K562 (cell line): ENCODE measurements at regions not wholly inside any gene's neighbourhood (a gene's known extent, or its start where the extent isn't known, plus 50 kb on each side); places are given as distances from the start of the nearest gene placed in this dataset.
A peak's percentile ranks its signal among the peaks of the same experiment; 100 is the strongest.

Experiments used
- CAMTA2 ChIP-seq: fragments of 250-450 bp; sonication (Bioruptor Pico); conservative IDR thresholded peaks from 2 replicates; pipeline ENCODE4 v1.5.1; 2022
- CHCHD3 ChIP-seq: fragments of 250-450 bp; sonication (Bioruptor Pico); IDR thresholded peaks from 2 replicates; pipeline ENCODE4 v2.1.2; 2022; ENCODE audit warnings: mild to moderate bottlenecking
- CXXC5 ChIP-seq: fragments of 250-450 bp; sonication (Bioruptor Pico); IDR thresholded peaks from 2 replicates; pipeline ENCODE4 v1.8.0; 2022; ENCODE audit warnings: inconsistent platforms, mild to moderate bottlenecking, moderate library complexity
- HDAC1 ChIP-seq, 2 experiments: fragments of 450-650 bp; IDR thresholded peaks; 2 replicates each; pipeline ENCODE4 v1.6.1; 2016 to 2017; ENCODE audit warnings: inconsistent platforms in 1 of 2, mild to moderate bottlenecking in 1 of 2, moderate library complexity in 1 of 2
- IRF9 ChIP-seq: fragments of 450-650 bp; IDR thresholded peaks from 2 replicates; pipeline ENCODE4 v1.6.1; 2016; ENCODE audit warnings: missing biosample characterization, missing genetic modification characterization
- KLF1 ChIP-seq: fragments of 450-650 bp; IDR thresholded peaks from 2 replicates; pipeline ENCODE4 v1.6.1; 2016; ENCODE audit warnings: missing genetic modification characterization, missing compliant biosample characterization
- NKRF ChIP-seq: fragments of 450-650 bp; IDR thresholded peaks from 2 replicates; pipeline ENCODE4 v1.6.1; 2016; ENCODE audit warnings: borderline replicate concordance
- PHB ChIP-seq: fragments of 250-450 bp; sonication (Bioruptor Pico); IDR thresholded peaks from 2 replicates; pipeline ENCODE4 v1.5.0; 2021
- PHF8 ChIP-seq: fragments of 200-600 bp; sonication (generic); IDR thresholded peaks from 2 replicates; pipeline ENCODE4 v1.6.1; 2012; ENCODE audit warnings: mixed run types, mild to moderate bottlenecking, inconsistent platforms, low read length, moderate library complexity, borderline replicate concordance
- RFX5 ChIP-seq: IDR thresholded peaks from 2 replicates; pipeline ENCODE4 v1.6.1; 2011; ENCODE audit warnings: low read depth, mild to moderate bottlenecking, improper control_type of control experiment, low read length
- SNAPC5 ChIP-seq: fragments of 250-450 bp; sonication (Bioruptor Pico); IDR thresholded peaks from 2 replicates; pipeline ENCODE4 v1.8.0; 2021; ENCODE audit warnings: moderate library complexity, mild to moderate bottlenecking, inconsistent platforms
- TAF9B ChIP-seq: fragments of 450-650 bp; IDR thresholded peaks from 2 replicates; pipeline ENCODE4 v1.6.1; 2018; ENCODE audit warnings: mild to moderate bottlenecking; ENCODE audit not compliant: partially characterized antibody
- TEAD1 ChIP-seq, 2 experiments: fragments of 450-650 bp in 1 of 2; sonication (generic) in 1 of 2; formaldehyde crosslinking; IDR thresholded peaks; 2 replicates each; pipeline versions ENCODE4 v1.4.0 to v1.8.0; 2020 to 2022; ENCODE audit warnings: mild to moderate bottlenecking in 2 of 2, missing genetic modification reagents in 1 of 2
- TGIF2 ChIP-seq: sonication (generic); formaldehyde crosslinking; IDR thresholded peaks from 2 replicates; pipeline ENCODE4 v1.8.1; 2022; ENCODE audit warnings: mild to moderate bottlenecking, missing genetic modification reagents, moderate library complexity
- THRB ChIP-seq: fragments of 450-650 bp; formaldehyde crosslinking; conservative IDR thresholded peaks from 2 replicates; pipeline ENCODE4 v1.4.0; 2022; ENCODE audit warnings: mild to moderate bottlenecking, missing genetic modification characterization
- USF1 ChIP-seq: sonication (generic); formaldehyde crosslinking; IDR thresholded peaks from 2 replicates; pipeline ENCODE4 v1.9.0; 2022; ENCODE audit warnings: mild to moderate bottlenecking, missing genetic modification reagents
- ZBTB7A ChIP-seq: IDR thresholded peaks from 2 replicates; pipeline ENCODE4 v1.6.1; 2011; ENCODE audit warnings: low read depth, mild to moderate bottlenecking, low read length, moderate library complexity, borderline replicate concordance; ENCODE audit not compliant: control insufficient read depth
- ZBTB8A ChIP-seq: fragments of 450-650 bp; IDR thresholded peaks from 2 replicates; pipeline ENCODE4 v1.6.1; 2018; ENCODE audit warnings: mild to moderate bottlenecking, moderate library complexity; ENCODE audit not compliant: partially characterized antibody
- ZKSCAN1 ChIP-seq: fragments of 150-350 bp; IDR thresholded peaks from 2 replicates; pipeline ENCODE4 v1.6.1; 2016; ENCODE audit warnings: low read depth, low read length
- ZNF175 ChIP-seq: fragments of 200-800 bp; sonication (Bioruptor generic); IDR thresholded peaks from 2 replicates; pipeline ENCODE4 v1.6.1; 2016; ENCODE audit warnings: low read depth, mild to moderate bottlenecking, missing genetic modification characterization, missing compliant biosample characterization
- ZNF644 ChIP-seq: fragments of 200-800 bp; sonication (Bioruptor generic); IDR thresholded peaks from 2 replicates; pipeline ENCODE4 v1.6.1; 2016; ENCODE audit warnings: low read depth, missing genetic modification characterization, missing compliant biosample characterization
- ZNF740 ChIP-seq, 3 experiments: fragments of 200-800 bp in 1 of 3; sonication (Bioruptor generic) in 1 of 3; sonication (generic) in 1 of 3; formaldehyde crosslinking in 1 of 3; IDR thresholded peaks; 2 replicates each; pipeline versions ENCODE4 v1.6.1 to v1.8.0; 2016 to 2022; ENCODE audit warnings: mild to moderate bottlenecking in 2 of 3, missing compliant biosample characterization in 2 of 3, missing genetic modification characterization in 2 of 3, missing genetic modification reagents in 1 of 3
- ZSCAN29 ChIP-seq: fragments of 450-650 bp; IDR thresholded peaks from 2 replicates; pipeline ENCODE4 v1.6.1; 2017

- TF ChIP-seq NKRF (no peak), TEAD1 (CRISPR knock-in tag; IDR thresholded peaks at IDR 0.05) (peak in 1 of 2 experiments; percentile 74; a peak in 2 of 4 replicates), HDAC1 (IDR thresholded peaks at IDR 0.05) (peak; percentile 10 to 83; a peak in 2 of 4 replicates), PHF8 (no peak), CAMTA2 (CRISPR knock-in tag) (no peak), RFX5 (no peak), ZBTB8A (no peak), TAF9B (no peak), KLF1 (no peak), ZSCAN29 (no peak), ZKSCAN1 (no peak), THRB (CRISPR knock-in tag) (no peak), PHB (CRISPR knock-in tag) (no peak), ZNF740 (CRISPR knock-in tag; IDR thresholded peaks at IDR 0.05) (no peak), ZNF740 (tag; IDR thresholded peaks at IDR 0.05) (no peak), ZNF644 (tag) (peak; percentile 81; the same call in 1 of the 2 replicates), USF1 (CRISPR knock-in tag) (no peak), TGIF2 (CRISPR knock-in tag) (no peak), ZBTB7A (no peak), CHCHD3 (CRISPR knock-in tag) (no peak), CXXC5 (CRISPR knock-in tag) (peak; percentile 91), SNAPC5 (no peak), ZNF175 (peak; percentile 79), IRF9 (tag) (no peak)
Observed at GRCh38 chr2:191597186-191597751, 80.7 kb upstream of the NABP1 start (continued).
